ENCODE measurements at regions not wholly inside any gene's neighbourhood (a gene's known extent, or its start where the extent isn't known, plus 50 kb on each side); places are given as distances from the start of the nearest gene placed in this dataset.

- Histone ChIP-seq H3K18ac (ENCODE audit: insufficient read length, low read depth, low read length) (no peak overlapping the region), H3K23ac (ENCODE audit: insufficient read length, low read depth, low read length) (no peak overlapping the region), H3K79me1 (ENCODE audit: insufficient read depth, low read depth, low read length, poor library complexity, severe bottlenecking) (no peaks in the 10 kb centered on the region), H2BK120ac (ENCODE audit: low read depth, low read length, poor library complexity, severe bottlenecking) (no peak overlapping the region), H4K5ac (ENCODE audit: insufficient read length, low read depth, low read length) (no peak overlapping the region), H3K9ac (ENCODE audit: extremely low read depth, insufficient read length, low read length) (no peak overlapping the region), H3K14ac (ENCODE audit: insufficient read depth, low read length) (no peak overlapping the region), H2BK20ac (ENCODE audit: low read depth, low read length, poor library complexity, severe bottlenecking) (no peak overlapping the region), H3K27ac (ENCODE audit: insufficient read length, low read depth, low read length) (no peak overlapping the region), H3K56ac (ENCODE audit: insufficient read length, low read depth, low read length) (no peak overlapping the region), H3K4me1 (ENCODE audit: insufficient read depth, low read length) (no peaks in the 10 kb centered on the region; the same call in 1 of the 2 replicates), H2BK15ac (ENCODE audit: low read depth, low read length) (no peak overlapping the region), H3K27me3 (ENCODE audit: insufficient read depth, low read length) (no peaks in the 10 kb centered on the region), H2BK5ac (ENCODE audit: insufficient read length, low read length) (no peak overlapping the region), H3K4me2 (ENCODE audit: insufficient read depth, insufficient read length, low read length) (no peak overlapping the region), H2AK5ac (ENCODE audit: insufficient read length, low read length) (no peak overlapping the region), H2BK12ac (ENCODE audit: insufficient read length, low read depth, low read length) (no peak overlapping the region), H2AFZ (ENCODE audit: low read length) (no peak overlapping the region), H3K9me3 (ENCODE audit: control insufficient read depth, low read depth, low read length) (no peaks in the 10 kb centered on the region), H4K91ac (ENCODE audit: insufficient read length, low read depth, low read length) (no peak overlapping the region), H4K20me1 (ENCODE audit: control insufficient read depth, insufficient read depth, insufficient read length) (no peaks in the 10 kb centered on the region), H3T11ph (ENCODE audit: low read length) (no peak overlapping the region), H3K4ac (ENCODE audit: low read depth, low read length) (no peak overlapping the region), H4K8ac (replicated peaks; ENCODE audit: insufficient read length, low read depth, low read length) (no peak overlapping the region), H3K23me2 (ENCODE audit: insufficient read length, low read depth, low read length, poor library complexity, severe bottlenecking) (no peaks in the 10 kb centered on the region), H3K79me2 (ENCODE audit: insufficient read depth, low read length) (no peaks in the 10 kb centered on the region)
- Mint-ChIP-seq H3K4me3 (no peak overlapping the region), H3K27ac (no peak overlapping the region), H3K9me3 (peaks cover 13 to 15% of the 10 kb centered on the region in 2 experiments), H3K27me3 (ENCODE audit: low read depth) (no peaks in the 10 kb centered on the region; the same call in 1 of the 2 replicates), H3K4me1 (peaks cover 42 to 44% of the 10 kb centered on the region in 2 experiments), H3K36me3 (ENCODE audit: insufficient read depth in 1 of 3, low read depth in 3 of 3) (peaks cover 3 to 23% (median 5%) of the 10 kb centered on the region in 3 experiments; a peak in 3 of 7 replicates)
- WGBS (ENCODE audit: extremely low coverage, insufficient read length, low lambda C conversion rate): no CpG with 5 or more reads among the region's 3 CpGs
- TF ChIP-seq CTCF (conservative IDR thresholded peaks at IDR 0.05): no peak
- no peak for DNase-seq
Observed at GRCh38 chr15:29910068-29910467, 87.8 kb upstream of the TJP1 start.
